B cell (primary cell): ENCODE measurements at regions not wholly inside any gene's neighbourhood (a gene's known extent, or its start where the extent isn't known, plus 50 kb on each side); places are given as distances from the start of the nearest gene placed in this dataset.

Experiments used
- ATAC-seq: fragments of 200-7000 bp; cut with Tn5 transposase; one replicate; pipeline ENCODE4 v1.10.0; 2021; ENCODE audit warnings: low read depth, mild to moderate bottlenecking, moderate number of reproducible peaks, moderate library complexity
- CTCF ChIA-PET: fragments of 350-600 bp; sonication (Branson Sonifier 250); formaldehyde crosslinking; loops from one replicate; lab custom pipeline; 2021; ENCODE audit warnings: antibody characterized with exemption, inconsistent platforms; lab: Charles Lee
- POLR2A ChIA-PET: fragments of 350-600 bp; sonication (Branson Sonifier 250); formaldehyde crosslinking; loops from one replicate; lab custom pipeline; 2021; ENCODE audit warnings: antibody characterized with exemption; lab: Charles Lee
- DNase-seq: peaks from one replicate; pipeline ENCODE4 v3.0.0; 2013
- H2AFZ ChIP-seq: 2 replicates; pipeline ENCODE4 v1.6.1; 2012; ENCODE audit warnings: mild to moderate bottlenecking, low read depth, low read length; ENCODE audit not compliant: insufficient read depth, poor library complexity, severe bottlenecking
- H3K27ac ChIP-seq, 2 donors: 1 replicate in 1 of 2; 2 replicates in 1 of 2; pipeline ENCODE4 v1.5.1; 2012 to 2013; ENCODE audit warnings: low read length in 2 of 2, mild to moderate bottlenecking in 2 of 2, moderate library complexity in 1 of 2
- H3K27me3 ChIP-seq, 4 experiments: fragments of 200-600 bp in 1 of 4; sonication (generic) in 1 of 4; replicated peaks in 1 of 4; 1 replicate in 2 of 4; 2 replicates in 2 of 4; pipeline versions ENCODE4 v1.6.1 to v1.7.0; 2013 to 2016; ENCODE audit warnings: low read length in 3 of 4, mild to moderate bottlenecking in 2 of 4, mixed read lengths in 1 of 4, moderate library complexity in 1 of 4; ENCODE audit not compliant: insufficient read depth in 4 of 4, control insufficient read depth in 3 of 4; ENCODE audit errors: control extremely low read depth in 1 of 4
- H3K36me3 ChIP-seq, 2 experiments: replicated peaks in 1 of 2; 1 replicate in 1 of 2; 2 replicates in 1 of 2; pipeline versions ENCODE4 v1.6.1 to v1.7.1; 2013; ENCODE audit warnings: low read length in 1 of 2; ENCODE audit not compliant: insufficient read depth in 2 of 2, control insufficient read depth in 1 of 2; ENCODE audit errors: control extremely low read depth in 1 of 2, extremely low read depth in 1 of 2
- H3K4me1 ChIP-seq, 2 donors: fragments of 200-600 bp in 1 of 2; sonication (generic) in 1 of 2; 1 replicate in 1 of 2; 2 replicates in 1 of 2; pipeline versions ENCODE4 v1.5.1 to v1.6.1; 2013 to 2017; ENCODE audit warnings: low read length in 2 of 2; ENCODE audit not compliant: control insufficient read depth in 2 of 2, insufficient read depth in 2 of 2
- H3K4me2 ChIP-seq: replicated peaks from 2 replicates; pipeline ENCODE3; 2012; ENCODE audit warnings: mild to moderate bottlenecking, low read depth, low read length; ENCODE audit not compliant: poor library complexity, severe bottlenecking
- H3K4me3 ChIP-seq, 5 experiments: fragments of 200-600 bp in 1 of 5; sonication (generic) in 1 of 5; 1 replicate in 3 of 5; 2 replicates in 2 of 5; pipeline versions ENCODE4 v1.5.1 to v1.7.0; 2011 to 2016; ENCODE audit warnings: low read length in 4 of 5, mild to moderate bottlenecking in 4 of 5, low read depth in 2 of 5, control low read depth in 1 of 5, moderate library complexity in 1 of 5; ENCODE audit not compliant: insufficient read depth in 1 of 5; ENCODE audit errors: control extremely low read depth in 1 of 5, extremely low read depth in 1 of 5
- H3K79me2 ChIP-seq: fragments of 200-600 bp; sonication (generic); one replicate; pipeline ENCODE4 v1.6.0; 2016; ENCODE audit warnings: low read length; ENCODE audit not compliant: control insufficient read depth, insufficient read depth
- H3K9ac ChIP-seq: fragments of 200-600 bp; sonication (generic); 2 replicates; pipeline ENCODE4 v1.6.1; 2017; ENCODE audit warnings: mild to moderate bottlenecking, low read length, moderate library complexity
- H3K9me3 ChIP-seq, 3 donors: one replicate each; pipeline versions ENCODE4 v1.6.1 to v1.7.1; 2013; ENCODE audit warnings: low read length in 2 of 3; ENCODE audit not compliant: control insufficient read depth in 2 of 3, insufficient read depth in 1 of 3; ENCODE audit errors: control extremely low read depth in 1 of 3
- H4K20me1 ChIP-seq: 2 replicates; pipeline ENCODE4 v1.6.0; 2012; ENCODE audit warnings: mild to moderate bottlenecking, low read length; ENCODE audit not compliant: insufficient read depth, control insufficient read depth, poor library complexity, severe bottlenecking
- H3K27ac Mint-ChIP-seq: one replicate; pipeline ENCODE4 v1.8.0; 2021; ENCODE audit warnings: mixed read lengths
- H3K27me3 Mint-ChIP-seq: one replicate; pipeline ENCODE4 v1.8.0; 2021; ENCODE audit warnings: mixed read lengths
- H3K4me1 Mint-ChIP-seq: one replicate; pipeline ENCODE4 v1.8.0; 2021; ENCODE audit warnings: mixed read lengths
- H3K4me3 Mint-ChIP-seq: one replicate; pipeline ENCODE4 v1.8.0; 2021; ENCODE audit warnings: mixed read lengths
- H3K9me3 Mint-ChIP-seq: one replicate; pipeline ENCODE4 v1.8.0; 2022; ENCODE audit warnings: mixed read lengths; ENCODE audit not compliant: insufficient read depth
- EZH2 ChIP-seq: IDR thresholded peaks from 2 replicates; pipeline ENCODE4 v1.6.1; 2012; ENCODE audit warnings: borderline replicate concordance, low read depth, mild to moderate bottlenecking, moderate library complexity, low read length; ENCODE audit not compliant: insufficient read depth, poor library complexity, severe bottlenecking
- WGBS: methylation state at CpG from one replicate; pipeline ENCODE4 v1.1.5; 2013; ENCODE audit warnings: missing lambda C conversion rate; ENCODE audit not compliant: insufficient coverage; 5-methylcytosine and 5-hydroxymethylcytosine counted together
- intact Hi-C: fragments of 100-400 bp; cut with micrococcal nuclease; formaldehyde crosslinking; loops from one replicate; pipeline ENCODE4 v1.10.0; 2022
- TF ChIP-seq, protein P1 (sequence below): fragments of 200-600 bp; IDR thresholded peaks from one replicate; pipeline ENCODE4 v1.8.0; 2022; ENCODE audit warnings: antibody characterized with exemption, mild to moderate bottlenecking

GRCh38 chr1:211196880-211197279, 62.3 kb upstream of the RCOR3 start:
- no peaks in the 10 kb centered on the region for H3K4me1 Mint-ChIP-seq
- Histone ChIP-seq H3K4me3 (no peak overlapping the region), H3K36me3 (no peaks in the 10 kb centered on the region), H3K9ac (no peak overlapping the region), H3K27me3 (peaks cover 0 to 5% (median 1%) of the 10 kb centered on the region in 4 experiments), H2AFZ (no peak overlapping the region), H3K27ac (no peak overlapping the region), H3K4me2 (no peak overlapping the region), H3K79me2 (no peaks in the 10 kb centered on the region), H4K20me1 (no peaks in the 10 kb centered on the region), H3K4me1 (no peaks in the 10 kb centered on the region), H3K9me3 (peaks cover 0 to 5% (median 0%) of the 10 kb centered on the region in 3 donors)
- no peak overlapping the region for H3K4me3 Mint-ChIP-seq
- no peak for DNase-seq
- H3K27ac Mint-ChIP-seq: no peak overlapping the region
- no peak for ATAC-seq
- ChIA-PET CTCF (no interaction called here), POLR2A (no interaction called here)
- WGBS: no CpG with 5 or more reads among the region's 1 CpG
- peaks cover 28% of the 10 kb centered on the region for H3K27me3 Mint-ChIP-seq
- H3K9me3 Mint-ChIP-seq: peaks cover 2% of the 10 kb centered on the region
- TF ChIP-seq, protein P1, sequence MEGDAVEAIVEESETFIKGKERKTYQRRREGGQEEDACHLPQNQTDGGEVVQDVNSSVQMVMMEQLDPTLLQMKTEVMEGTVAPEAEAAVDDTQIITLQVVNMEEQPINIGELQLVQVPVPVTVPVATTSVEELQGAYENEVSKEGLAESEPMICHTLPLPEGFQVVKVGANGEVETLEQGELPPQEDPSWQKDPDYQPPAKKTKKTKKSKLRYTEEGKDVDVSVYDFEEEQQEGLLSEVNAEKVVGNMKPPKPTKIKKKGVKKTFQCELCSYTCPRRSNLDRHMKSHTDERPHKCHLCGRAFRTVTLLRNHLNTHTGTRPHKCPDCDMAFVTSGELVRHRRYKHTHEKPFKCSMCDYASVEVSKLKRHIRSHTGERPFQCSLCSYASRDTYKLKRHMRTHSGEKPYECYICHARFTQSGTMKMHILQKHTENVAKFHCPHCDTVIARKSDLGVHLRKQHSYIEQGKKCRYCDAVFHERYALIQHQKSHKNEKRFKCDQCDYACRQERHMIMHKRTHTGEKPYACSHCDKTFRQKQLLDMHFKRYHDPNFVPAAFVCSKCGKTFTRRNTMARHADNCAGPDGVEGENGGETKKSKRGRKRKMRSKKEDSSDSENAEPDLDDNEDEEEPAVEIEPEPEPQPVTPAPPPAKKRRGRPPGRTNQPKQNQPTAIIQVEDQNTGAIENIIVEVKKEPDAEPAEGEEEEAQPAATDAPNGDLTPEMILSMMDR: no peak
- TF ChIP-seq EZH2: no peak
- intact Hi-C loops: no loop called here

DNA sequence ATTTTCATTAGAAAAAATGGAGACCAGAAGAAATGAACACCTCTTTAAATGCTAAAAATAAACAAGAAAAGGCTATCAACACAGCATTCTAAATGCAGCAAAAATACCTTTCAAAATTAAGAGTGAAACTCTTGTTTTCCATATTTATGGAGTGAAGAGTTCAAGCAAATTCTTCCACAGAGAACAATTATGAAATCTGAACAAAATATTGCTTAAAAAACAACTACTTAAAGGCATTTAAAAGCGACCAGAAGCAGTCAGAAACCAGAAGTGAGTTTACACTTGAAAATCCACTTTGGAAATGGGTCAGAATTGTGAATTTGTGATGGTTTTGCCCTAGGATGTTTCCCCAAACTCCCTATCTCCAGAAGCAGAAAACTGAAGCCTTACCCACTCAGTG, 60.9 kb upstream of the KCNH1 start:
- no peaks in the 10 kb centered on the region for H3K4me1 ChIP-seq
- TF ChIP-seq EZH2: no peak
- TF ChIP-seq, protein P1: no peak
- ATAC-seq: no peak
- Mint-ChIP-seq H3K27ac (no peak overlapping the region), H3K9me3 (peaks cover 2% of the 10 kb centered on the region), H3K4me3 (no peak overlapping the region), H3K27me3 (peaks cover 28% of the 10 kb centered on the region), H3K4me1 (no peaks in the 10 kb centered on the region)
- no peaks in the 10 kb centered on the region for H4K20me1 ChIP-seq
- CTCF ChIA-PET: no interaction called here
- POLR2A ChIA-PET: no interaction called here
- H2AFZ ChIP-seq: no peak overlapping the region
- WGBS: no CpG with 5 or more reads among the region's 1 CpG
- no peaks in the 10 kb centered on the region for H3K36me3 ChIP-seq
- no peak overlapping the region for H3K27ac ChIP-seq
- no peak overlapping the region for H3K9ac ChIP-seq
- H3K4me3 ChIP-seq: no peak overlapping the region
- H3K9me3 ChIP-seq: peaks cover 0 to 5% (median 0%) of the 10 kb centered on the region in 3 donors
- H3K27me3 ChIP-seq: peaks cover 0 to 5% (median 1%) of the 10 kb centered on the region in 4 experiments
- no peak overlapping the region for H3K4me2 ChIP-seq
- no peaks in the 10 kb centered on the region for H3K79me2 ChIP-seq
- intact Hi-C loops: no loop called here
- DNase-seq: no peak
